Pons (tissue), 1 donor: ENCODE measurements at regions not wholly inside any gene's neighbourhood (a gene's known extent, or its start where the extent isn't known, plus 50 kb on each side); places are given as distances from the start of the nearest gene placed in this dataset.
"Not testable (repeated sequence)": the region's sequence is repeated elsewhere in the genome, so short reads cannot be mapped to it uniquely, and the experiment has no call there.

Source experiments
- DNase-seq: peaks from one replicate; pipeline ENCODE4 v3.0.0-alpha.2; 2016; ENCODE audit warnings: low spot score

DNA sequence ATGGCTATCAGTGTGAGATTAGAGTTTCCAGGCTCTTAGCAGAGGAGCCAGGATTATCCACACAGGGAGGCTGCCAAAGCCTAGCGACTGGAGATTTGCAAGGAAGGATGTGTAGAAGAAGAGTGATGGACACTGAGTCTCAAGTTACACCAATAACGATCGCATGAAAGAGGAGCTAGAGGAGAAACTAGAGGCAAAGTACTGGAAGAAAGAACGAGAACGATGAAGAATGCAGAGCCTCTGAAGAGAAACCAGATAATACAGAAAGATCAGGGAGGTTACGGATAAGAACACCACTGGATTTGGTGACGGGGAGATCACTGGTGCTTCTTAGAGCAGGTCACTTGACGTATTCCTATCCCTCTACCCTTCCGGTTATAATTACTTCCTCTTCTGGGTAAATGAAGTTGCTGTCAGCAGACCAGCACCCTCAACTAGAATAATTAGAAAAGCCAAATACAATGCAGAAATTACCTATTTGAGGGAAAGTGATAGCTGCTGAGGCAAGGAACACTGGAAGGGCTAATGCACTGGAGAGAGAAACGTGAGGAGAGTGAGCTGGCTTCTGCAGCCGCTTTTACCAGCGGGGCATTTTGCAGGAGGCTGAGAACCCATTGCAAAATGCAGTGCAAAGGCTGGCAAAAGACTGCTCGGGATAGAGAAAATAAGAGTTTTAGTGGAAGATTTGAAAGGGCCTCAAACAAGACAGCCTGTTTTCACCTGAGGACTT, 93.1 kb upstream of the HIF1A start:
- no peak for DNase-seq

- DNase-seq, result no peak
Measured at GRCh38 chr14:61602733-61603077, 92.6 kb upstream of the HIF1A start.

GRCh38 chr14:61603736-61604135, 91.6 kb upstream of the HIF1A start:
- DNase-seq, result no peak

DNA sequence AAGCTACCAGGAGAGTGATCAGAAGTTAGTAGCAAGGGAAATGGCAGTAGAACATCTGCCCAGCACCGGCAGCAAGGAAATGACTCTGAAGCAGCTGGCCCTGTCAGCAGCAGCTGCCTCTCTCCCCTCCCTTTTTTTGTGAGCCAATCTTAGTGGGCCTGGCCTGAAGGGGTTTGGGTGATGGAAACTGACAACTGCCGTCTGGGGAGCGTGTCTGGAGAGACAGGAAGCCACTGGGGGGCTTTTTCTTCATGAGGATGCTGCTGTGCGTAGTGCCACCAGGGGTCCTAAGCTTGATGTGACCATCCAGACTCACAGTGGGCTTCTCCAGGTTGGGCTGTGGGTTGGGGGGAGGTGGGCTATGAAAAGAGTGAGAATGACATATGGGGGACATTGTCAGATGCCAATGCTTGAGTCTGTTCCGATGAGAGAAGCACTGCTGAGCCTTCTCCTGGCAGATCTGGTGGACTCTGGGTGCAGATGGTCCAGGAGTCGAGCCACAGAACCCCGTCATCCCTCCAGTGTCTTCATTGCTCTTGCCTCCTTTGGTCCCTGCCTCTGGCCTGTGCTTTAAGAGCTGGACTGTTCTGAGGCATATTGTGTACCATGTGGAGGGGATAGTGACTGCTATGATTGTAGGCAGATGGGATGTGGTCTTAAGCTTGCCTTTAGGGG, 87.6 kb upstream of the HIF1A start:
- no peak for DNase-seq

GRCh38 chr14:61608245-61609165, 86.8 kb upstream of the HIF1A start:
- peak; percentile 88 for DNase-seq

DNA sequence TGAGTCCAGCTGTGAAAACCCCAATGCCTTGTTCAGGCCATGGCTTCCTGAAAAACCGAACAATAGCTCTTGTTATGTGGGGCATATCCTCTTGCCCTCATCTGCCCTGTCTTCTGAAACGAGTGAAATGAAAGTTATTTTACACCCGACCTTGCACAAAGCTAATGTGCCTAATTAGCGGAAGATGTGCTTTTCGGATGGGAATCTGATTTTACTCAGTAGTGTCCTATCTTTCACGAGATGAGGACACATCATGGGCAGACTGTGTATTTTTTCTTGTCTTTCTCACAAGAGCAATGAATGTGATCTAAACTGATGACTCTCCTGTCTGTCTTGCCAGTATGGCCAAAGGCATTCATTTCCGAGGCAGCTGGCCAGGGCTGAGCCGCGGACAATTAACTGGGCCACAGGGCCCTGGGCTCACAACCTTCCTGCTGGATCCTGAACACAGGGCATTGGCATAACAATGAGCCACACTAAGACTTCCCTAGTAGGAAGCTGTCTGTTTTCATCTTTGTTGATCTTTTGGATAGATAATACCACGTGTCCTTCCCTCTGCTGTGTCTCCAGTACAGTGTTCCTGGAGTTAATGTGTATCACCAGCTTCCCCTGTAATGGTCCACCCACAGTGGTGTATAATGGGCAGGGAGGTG, 86.0 kb upstream of the HIF1A start:
- DNase-seq, result peak; percentile 84

- no peak for DNase-seq
Measured at GRCh38 chr14:61609884-61610283, 85.4 kb upstream of the HIF1A start.

DNA sequence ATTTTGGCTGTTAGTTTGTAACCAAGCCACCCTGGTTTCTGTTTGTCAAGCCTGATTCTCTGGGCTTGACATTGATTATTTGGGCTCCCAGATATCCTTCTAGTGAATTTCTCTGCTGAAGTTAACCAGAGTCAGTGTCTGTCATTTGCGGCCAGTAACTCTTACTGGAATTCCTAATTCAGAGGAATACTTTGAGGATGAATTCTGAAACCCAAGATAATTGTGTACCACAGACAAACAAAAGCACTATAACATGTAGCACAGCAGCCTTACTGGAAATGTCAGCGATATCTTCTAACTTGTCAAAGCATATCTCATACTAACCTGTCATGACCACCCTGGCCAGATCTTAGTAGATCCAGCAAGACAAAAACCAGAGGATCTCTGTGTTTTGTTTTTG, 84.4 kb upstream of the HIF1A start:
- no peak for DNase-seq

- no peak for DNase-seq
Measured at GRCh38 chr14:61611880-61612630, 83.3 kb upstream of the HIF1A start.

DNA sequence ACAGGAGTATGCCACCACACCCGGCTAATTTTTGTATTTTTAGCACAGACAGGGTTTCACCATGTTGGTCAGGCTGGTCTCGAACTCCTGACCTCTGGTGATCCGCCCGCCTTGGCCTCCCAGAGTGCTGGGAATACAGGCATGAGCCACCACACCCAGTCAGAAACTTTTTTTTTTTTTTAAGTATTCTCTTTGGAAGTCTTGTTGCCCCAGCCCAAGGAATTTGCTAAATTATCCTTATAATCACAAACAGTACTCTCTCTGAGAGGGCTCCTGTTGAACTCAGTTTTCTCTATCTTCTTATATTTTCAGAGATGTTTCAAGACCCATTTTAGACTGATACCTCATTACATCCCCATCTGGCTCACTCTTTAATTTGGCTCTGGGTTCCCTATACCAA, 82.3 kb upstream of the HIF1A start:
- DNase-seq, result not testable (repeated sequence)

- no peak for DNase-seq
Measured at GRCh38 chr14:61614693-61615092, 80.6 kb upstream of the HIF1A start.

DNA sequence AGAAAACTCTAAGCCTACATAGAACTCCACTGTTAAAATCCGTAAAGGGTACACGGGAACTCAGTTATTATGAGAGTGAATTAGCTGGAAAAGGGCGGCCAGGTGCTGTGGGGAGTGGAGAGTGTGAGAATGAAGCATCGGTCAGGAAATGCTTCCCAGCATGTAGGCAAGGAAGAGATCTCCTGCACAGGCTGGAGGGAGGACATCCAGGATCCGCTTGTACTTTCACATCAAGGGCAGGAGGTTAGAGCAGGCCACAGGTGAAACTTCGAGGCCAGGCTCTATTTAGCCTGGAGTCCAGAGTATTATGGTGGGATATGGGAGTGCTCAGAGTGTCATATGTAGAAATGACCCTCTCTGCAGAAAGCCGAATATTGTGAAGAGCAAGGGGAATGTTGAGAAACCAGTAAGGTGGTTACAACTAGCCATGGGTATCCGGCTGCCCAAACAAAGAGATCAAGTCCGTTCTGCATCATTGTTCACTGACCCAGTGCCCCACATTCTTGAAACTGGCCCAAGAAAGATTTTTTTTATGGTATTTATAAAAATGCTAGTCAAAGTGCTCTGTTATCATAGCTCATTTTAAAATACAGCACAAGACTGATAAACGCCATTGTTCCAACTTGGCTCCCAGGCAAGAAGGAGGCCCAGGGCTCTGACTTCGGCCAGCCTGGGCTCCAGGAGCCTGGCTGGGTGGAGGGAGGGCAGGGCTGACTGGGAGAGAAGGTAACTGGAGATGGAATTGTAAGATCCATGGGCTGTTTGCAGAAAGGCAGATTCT, 79.4 kb upstream of the HIF1A start:
- no peak for DNase-seq

DNA sequence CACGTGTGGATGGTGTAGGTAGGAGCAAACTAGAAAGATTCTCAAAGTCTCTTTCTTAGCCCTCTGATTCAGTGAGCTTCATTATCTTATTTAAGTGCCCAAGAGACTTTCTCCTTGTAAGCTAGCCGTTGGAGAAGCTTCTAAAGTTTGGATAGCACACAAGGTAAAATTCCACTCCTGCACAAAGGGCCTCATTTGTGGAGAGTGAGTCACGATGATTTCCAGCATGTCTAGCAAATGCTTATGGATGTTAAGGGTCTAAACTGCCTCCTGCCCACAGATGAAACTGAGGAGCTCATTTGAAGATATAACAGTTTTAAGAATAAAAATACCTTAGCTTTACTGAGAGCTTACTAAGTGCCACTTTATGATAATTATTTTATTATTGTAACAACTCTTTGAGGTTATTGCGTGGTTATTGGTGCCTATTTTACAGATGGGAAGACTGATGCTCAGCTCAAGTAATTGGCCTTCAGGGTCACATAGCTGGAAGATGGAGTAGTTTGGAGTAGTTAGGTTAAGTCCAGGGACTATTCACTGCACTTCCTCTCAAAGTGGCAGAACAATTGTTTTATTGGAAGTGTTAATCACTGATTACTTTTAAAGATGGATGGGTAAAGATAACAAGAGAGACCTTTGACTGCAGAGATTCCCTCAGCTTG, 78.7 kb upstream of the HIF1A start:
- DNase-seq, result no peak

DNA sequence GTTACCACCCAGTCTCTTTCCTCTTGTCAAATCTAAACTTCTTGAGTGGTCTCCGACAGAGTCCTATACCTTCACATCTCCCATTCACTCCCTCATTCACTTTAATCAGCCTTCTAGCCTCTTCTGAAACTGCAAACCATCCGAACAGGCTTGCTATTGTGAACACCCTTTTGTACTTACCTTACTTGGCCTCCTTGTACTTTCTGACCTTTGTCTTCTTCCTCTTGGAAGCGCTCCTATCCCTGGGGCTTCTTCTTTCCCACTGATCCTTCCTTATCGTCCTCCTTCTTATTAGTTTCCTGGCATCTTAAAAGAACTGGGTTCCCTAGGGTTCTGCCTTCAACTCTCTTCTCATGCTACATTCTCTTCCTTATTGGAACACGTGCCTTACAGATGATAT, 76.9 kb upstream of the HIF1A start:
- no peak for DNase-seq

DNA sequence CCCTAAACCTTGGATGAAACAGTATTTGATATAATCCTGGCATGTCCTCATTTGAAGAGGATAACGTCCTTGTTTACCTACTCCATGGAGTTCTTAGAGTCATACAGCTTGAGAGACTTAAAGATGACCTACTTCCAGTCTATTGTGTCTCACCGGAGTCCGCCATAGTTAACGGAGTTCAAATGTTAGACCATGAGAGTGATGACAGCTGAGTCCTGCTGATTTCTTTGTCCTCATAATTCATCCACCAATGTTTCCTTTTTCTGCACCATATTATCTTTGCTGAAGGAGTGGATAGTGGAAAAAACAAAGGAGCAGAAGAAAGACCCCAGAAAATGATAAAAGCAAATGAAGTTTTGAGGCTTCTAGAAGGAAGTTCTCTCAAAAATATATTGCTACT, 75.8 kb upstream of the HIF1A start:
- DNase-seq, result no peak

- DNase-seq, result no peak
Measured at GRCh38 chr14:61620130-61620946, 75.0 kb upstream of the HIF1A start.

- DNase-seq, result no peak
Measured at GRCh38 chr14:61621444-61621843, 73.9 kb upstream of the HIF1A start.

DNA sequence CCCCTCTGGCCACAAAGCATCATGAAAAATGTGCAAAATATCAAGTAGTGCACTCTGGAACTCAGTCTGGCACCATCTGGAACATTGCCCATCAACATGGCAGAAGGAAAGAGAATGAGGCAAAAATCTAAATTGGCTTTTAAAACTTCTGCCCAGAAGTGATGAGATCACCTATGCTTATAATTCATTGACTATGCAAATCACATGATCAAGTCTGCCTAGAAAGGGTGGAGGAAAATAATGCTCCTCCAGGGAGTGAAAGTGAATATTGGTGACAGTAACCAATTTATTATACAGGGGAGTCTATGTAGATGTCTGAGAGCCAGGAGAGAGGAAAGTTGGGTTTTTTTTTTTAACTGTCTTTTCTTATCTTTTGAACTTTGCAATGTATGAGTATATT, 73.3 kb upstream of the HIF1A start:
- DNase-seq, result no peak

DNA sequence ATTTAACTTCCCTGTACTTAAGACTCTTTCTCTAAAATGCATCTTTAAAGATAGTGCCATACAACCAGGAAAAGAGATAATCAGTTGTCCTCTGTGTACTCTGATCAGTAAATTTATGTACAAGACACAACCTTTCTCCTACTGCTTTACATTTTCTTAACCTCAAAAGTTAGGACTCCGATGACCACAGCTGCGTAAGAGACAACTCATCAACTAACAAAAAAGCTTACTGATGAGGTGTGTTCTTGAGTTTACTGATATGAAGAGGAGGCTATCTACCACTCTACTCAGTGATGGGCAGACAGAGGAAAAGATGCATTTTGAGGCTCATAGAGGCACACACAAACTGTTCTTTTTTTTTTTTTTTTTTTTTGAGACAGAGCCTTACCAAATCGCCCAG, 71.4 kb upstream of the HIF1A start:
- no peak for DNase-seq
